ENCODE measurements at regions not wholly inside any gene's neighbourhood (a gene's known extent, or its start where the extent isn't known, plus 50 kb on each side); places are given as distances from the start of the nearest gene placed in this dataset.

- TF ChIP-seq CTCF (IDR thresholded peaks at IDR 0.05) (no peak), EZH2 (IDR thresholded peaks at IDR 0.05; ENCODE audit: borderline replicate concordance, insufficient read depth, low read depth, low read length, poor library complexity, severe bottlenecking) (no peak)
Observed at GRCh38 chr7:136640977-136641376, 227.5 kb upstream of the CHRM2 start.

Measured in B cell (primary cell).